ENCODE measurements at regions not wholly inside any gene's neighbourhood (a gene's known extent, or its start where the extent isn't known, plus 50 kb on each side); places are given as distances from the start of the nearest gene placed in this dataset.

DNA sequence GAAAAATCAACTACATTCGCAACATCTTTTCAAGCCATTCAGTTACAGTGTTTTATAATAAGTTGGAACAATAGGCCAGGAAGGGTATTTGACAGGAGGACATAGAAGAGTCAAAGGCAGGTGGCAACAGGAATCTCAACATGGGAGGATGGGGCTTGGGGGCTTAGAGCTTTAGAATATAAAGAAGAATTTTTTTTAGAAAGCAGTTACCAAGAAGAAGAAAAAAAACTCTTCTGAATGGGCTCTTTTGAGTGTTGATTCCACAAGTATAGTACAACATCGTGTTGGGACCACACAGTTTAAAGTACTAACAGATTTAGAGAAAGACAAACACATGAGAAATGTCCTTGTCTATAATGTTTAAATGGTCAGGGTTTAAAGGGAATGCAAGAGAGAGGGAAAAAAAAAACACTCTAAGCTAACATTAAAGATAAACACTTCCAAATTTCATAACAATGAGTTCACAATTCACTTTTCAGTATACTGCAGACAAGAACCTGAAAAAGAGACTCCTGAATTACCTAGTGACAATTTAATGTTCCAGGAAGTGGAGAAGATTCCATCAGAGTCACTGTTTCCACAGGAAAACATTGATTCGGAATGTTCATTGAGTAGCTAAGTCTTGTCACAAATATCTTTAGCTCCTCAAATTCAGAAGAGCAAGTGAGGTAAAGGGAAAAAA, 282.3 kb downstream of the DEPDC1B start:
- intact Hi-C loops (cut with DNase I; ENCODE audit: low total_unique reads) = no loop called here
- Histone ChIP-seq H3K9me3 (peaks cover 0 to 31% (median 18%) of the 10 kb centered on the region in 8 donors), H3K4me3 (no peak overlapping the region), H3K27ac (no peak overlapping the region), H3K36me3 (no peaks in the 10 kb centered on the region), H3K27me3 (replicated peaks in 1 of 7) (peaks cover 0 to 3% (median 0%) of the 10 kb centered on the region in 7 donors), H3K4me1 (no peaks in the 10 kb centered on the region)
- TF ChIP-seq POLR2A (IDR thresholded peaks at IDR 0.05) = no peak
- TF ChIP-seq POLR2AphosphoS5 (IDR thresholded peaks at IDR 0.05) = no peak
- TF ChIP-seq, protein P1, sequence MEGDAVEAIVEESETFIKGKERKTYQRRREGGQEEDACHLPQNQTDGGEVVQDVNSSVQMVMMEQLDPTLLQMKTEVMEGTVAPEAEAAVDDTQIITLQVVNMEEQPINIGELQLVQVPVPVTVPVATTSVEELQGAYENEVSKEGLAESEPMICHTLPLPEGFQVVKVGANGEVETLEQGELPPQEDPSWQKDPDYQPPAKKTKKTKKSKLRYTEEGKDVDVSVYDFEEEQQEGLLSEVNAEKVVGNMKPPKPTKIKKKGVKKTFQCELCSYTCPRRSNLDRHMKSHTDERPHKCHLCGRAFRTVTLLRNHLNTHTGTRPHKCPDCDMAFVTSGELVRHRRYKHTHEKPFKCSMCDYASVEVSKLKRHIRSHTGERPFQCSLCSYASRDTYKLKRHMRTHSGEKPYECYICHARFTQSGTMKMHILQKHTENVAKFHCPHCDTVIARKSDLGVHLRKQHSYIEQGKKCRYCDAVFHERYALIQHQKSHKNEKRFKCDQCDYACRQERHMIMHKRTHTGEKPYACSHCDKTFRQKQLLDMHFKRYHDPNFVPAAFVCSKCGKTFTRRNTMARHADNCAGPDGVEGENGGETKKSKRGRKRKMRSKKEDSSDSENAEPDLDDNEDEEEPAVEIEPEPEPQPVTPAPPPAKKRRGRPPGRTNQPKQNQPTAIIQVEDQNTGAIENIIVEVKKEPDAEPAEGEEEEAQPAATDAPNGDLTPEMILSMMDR (IDR thresholded peaks at IDR 0.05 in 8 of 11, conservative IDR thresholded peaks at IDR 0.05 in 3 of 11) = no peak
- WGBS, 5 donors = 74 to 87% (median 83%) methylated on average over 3 of the region's 3 CpGs
- no peak for DNase-seq

DNA sequence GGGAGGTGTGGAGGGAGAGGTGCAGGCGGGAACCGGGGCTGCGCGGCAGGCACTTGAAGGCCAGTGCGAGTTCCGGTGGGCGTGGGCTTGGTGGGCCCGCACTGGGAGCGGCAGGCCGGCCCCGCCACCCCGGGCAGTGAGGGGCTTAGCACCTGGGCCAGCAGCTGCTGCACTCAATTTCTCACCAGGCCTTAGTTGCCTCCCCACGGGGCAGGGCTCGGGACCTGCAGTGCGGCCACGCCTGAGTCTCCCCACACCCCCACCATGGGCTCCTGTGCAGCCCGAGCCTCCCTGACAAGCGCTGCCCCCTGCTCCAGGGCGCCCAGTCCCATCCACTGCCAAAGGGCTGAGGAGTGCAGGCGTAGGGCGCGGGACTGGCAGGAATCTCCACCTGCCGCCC, 284.5 kb downstream of the DEPDC1B start:
- no peaks in the 10 kb centered on the region for H3K36me3 ChIP-seq
- peaks cover 0 to 3% (median 0%) of the 10 kb centered on the region in 7 donors for H3K27me3 ChIP-seq (replicated peaks in 1 of 7)
- TF ChIP-seq POLR2A (IDR thresholded peaks at IDR 0.05) = no peak
- no peak for DNase-seq
- no peaks in the 10 kb centered on the region for H3K4me1 ChIP-seq
- no peak overlapping the region for H3K4me3 ChIP-seq
- peaks cover 0 to 22% (median 10%) of the 10 kb centered on the region in 8 donors for H3K9me3 ChIP-seq
- 92 to 97% (median 93%) methylated on average over 21 to 23 of the region's 23 CpGs for WGBS, 5 donors
- no peak overlapping the region for H3K27ac ChIP-seq
- intact Hi-C loops (cut with DNase I; ENCODE audit: low total_unique reads) = no loop called here

DNA sequence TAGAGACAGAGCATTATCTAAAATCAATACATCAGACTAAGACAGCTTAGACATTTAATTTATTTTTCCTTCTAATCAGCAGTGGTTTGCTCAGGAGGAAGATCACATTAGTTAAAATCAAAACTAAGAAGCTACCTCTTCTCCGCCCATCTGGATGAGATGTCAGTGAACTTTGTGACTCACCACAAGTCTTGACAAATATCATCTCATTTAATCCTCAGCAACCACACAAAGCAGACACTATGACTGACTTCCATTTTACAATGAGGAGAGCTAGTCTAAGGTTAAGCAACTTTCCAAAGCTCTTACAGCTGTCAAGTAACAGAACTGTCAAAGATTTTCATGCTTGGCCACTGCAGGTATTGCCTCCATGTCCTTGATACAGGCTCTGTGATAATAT, 289.5 kb downstream of the DEPDC1B start:
- TF ChIP-seq, protein P1 (IDR thresholded peaks at IDR 0.05 in 8 of 11, conservative IDR thresholded peaks at IDR 0.05 in 3 of 11) = no peak
- TF ChIP-seq POLR2AphosphoS5 (IDR thresholded peaks at IDR 0.05) (no peak), POLR2A (IDR thresholded peaks at IDR 0.05) (no peak)
- whole genome bisulfite sequencing, 5 donors = 80 to 97% (median 93%) methylated on average over 1 of the region's 1 CpG
- H3K36me3 ChIP-seq = no peaks in the 10 kb centered on the region
- DNase-seq = no peak
- H3K27ac ChIP-seq = no peak overlapping the region
- H3K27me3 ChIP-seq (replicated peaks in 1 of 7) = peaks cover 0 to 3% (median 0%) of the 10 kb centered on the region in 7 donors
- intact Hi-C loops (cut with DNase I; ENCODE audit: low total_unique reads) = no loop called here
- H3K4me1 ChIP-seq = no peaks in the 10 kb centered on the region
- no peak overlapping the region for H3K4me3 ChIP-seq
- peaks cover 0 to 5% (median 1%) of the 10 kb centered on the region in 8 donors for H3K9me3 ChIP-seq

DNA sequence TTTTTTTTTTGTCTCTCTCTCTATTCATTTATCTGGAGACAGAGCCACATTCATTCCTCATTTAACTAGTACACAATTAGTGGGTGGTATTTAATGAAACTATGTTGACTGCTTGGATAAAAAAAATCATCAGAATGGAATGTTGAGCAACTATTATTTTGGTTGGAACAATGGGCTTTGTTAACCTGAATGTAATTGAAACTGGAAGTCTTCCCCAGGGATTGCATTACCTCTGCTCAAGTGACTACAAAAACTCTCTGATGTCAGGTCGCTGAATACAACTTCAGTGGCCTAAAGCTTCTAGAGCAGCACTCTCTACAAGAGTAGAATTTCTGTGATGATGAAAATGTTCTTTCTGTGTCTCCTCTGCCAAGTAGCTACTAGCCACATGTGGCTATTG, 295.8 kb downstream of the DEPDC1B start:
- Histone ChIP-seq H3K27ac (no peak overlapping the region), H3K4me1 (no peaks in the 10 kb centered on the region), H3K9me3 (no peaks in the 10 kb centered on the region), H3K27me3 (replicated peaks in 1 of 7) (no peaks in the 10 kb centered on the region), H3K4me3 (no peak overlapping the region), H3K36me3 (no peaks in the 10 kb centered on the region)
- WGBS, 5 donors = 77 to 94% (median 83%) methylated on average over 1 of the region's 1 CpG
- DNase-seq = no peak
- TF ChIP-seq POLR2AphosphoS5 (IDR thresholded peaks at IDR 0.05) (no peak), POLR2A (IDR thresholded peaks at IDR 0.05) (no peak)
- TF ChIP-seq, protein P1 (IDR thresholded peaks at IDR 0.05 in 8 of 11, conservative IDR thresholded peaks at IDR 0.05 in 3 of 11) = no peak
- intact Hi-C loops (cut with DNase I; ENCODE audit: low total_unique reads) = no loop called here

Data from spleen (tissue), 11 donors.